HG03097 (cell line): ENCODE measurements at regions not wholly inside any gene's neighbourhood (a gene's known extent, or its start where the extent isn't known, plus 50 kb on each side); places are given as distances from the start of the nearest gene placed in this dataset.
"Not testable (repeated sequence)": the region's sequence is repeated elsewhere in the genome, so short reads cannot be mapped to it uniquely, and the experiment has no call there.

Experiments
- ATAC-seq: cut with Tn5 transposase; IDR thresholded peaks from one replicate; pipeline ENCODE4 v1.9.1; 2021; ENCODE audit not compliant: unreplicated experiment, low FRiP score

GRCh38 chr9:78437806-78438205 lies 140.9 kb downstream of the PSAT1 start:
- ATAC-seq: no peak

GRCh38 chr9:78438211-78438610 lies 141.3 kb downstream of the PSAT1 start:
- ATAC-seq: no peak

GRCh38 chr9:78438780-78439179 lies 141.9 kb downstream of the PSAT1 start:
- ATAC-seq: no peak

GRCh38 chr9:78439190-78439865 lies 142.4 kb downstream of the PSAT1 start:
- ATAC-seq: no peak

- ATAC-seq: no peak
Observed at GRCh38 chr9:78439866-78440830, 143.2 kb downstream of the PSAT1 start.

GRCh38 chr9:78441396-78441795 lies 144.5 kb downstream of the PSAT1 start:
- ATAC-seq: no peak

GRCh38 chr9:78441822-78442431 lies 145.0 kb downstream of the PSAT1 start:
- no peak for ATAC-seq

- not testable (repeated sequence) for ATAC-seq
Observed at GRCh38 chr9:78442577-78442976, 145.7 kb downstream of the PSAT1 start.

- ATAC-seq: no peak
Observed at GRCh38 chr9:78443946-78444345, 147.0 kb downstream of the PSAT1 start.

- ATAC-seq: no peak
Observed at GRCh38 chr9:78448960-78449673, 152.2 kb downstream of the PSAT1 start.

GRCh38 chr9:78453450-78453849 lies 156.5 kb downstream of the PSAT1 start:
- no peak for ATAC-seq

- no peak for ATAC-seq
Observed at GRCh38 chr9:78462611-78463010, 165.7 kb downstream of the PSAT1 start.

- ATAC-seq: no peak
Observed at GRCh38 chr9:78463750-78464149, 166.8 kb downstream of the PSAT1 start.

- no peak for ATAC-seq
Observed at GRCh38 chr9:78468231-78468630, 171.3 kb downstream of the PSAT1 start.

- ATAC-seq: no peak
Observed at GRCh38 chr9:78468974-78469576, 172.2 kb downstream of the PSAT1 start.

GRCh38 chr9:78470216-78470615 lies 173.3 kb downstream of the PSAT1 start:
- ATAC-seq: no peak

- ATAC-seq: no peak
Observed at GRCh38 chr9:78470741-78471140, 173.8 kb downstream of the PSAT1 start.

- ATAC-seq: no peak
Observed at GRCh38 chr9:78472111-78472510, 175.2 kb downstream of the PSAT1 start.

GRCh38 chr9:78479441-78479840 lies 182.5 kb downstream of the PSAT1 start:
- ATAC-seq: no peak

- no peak for ATAC-seq
Observed at GRCh38 chr9:78486661-78487060, 189.7 kb downstream of the PSAT1 start.
